AG04450 (cell line): ENCODE measurements at regions not wholly inside any gene's neighbourhood (a gene's known extent, or its start where the extent isn't known, plus 50 kb on each side); places are given as distances from the start of the nearest gene placed in this dataset.
"Not testable (repeated sequence)": the region's sequence is repeated elsewhere in the genome, so short reads cannot be mapped to it uniquely, and the experiment has no call there.

Experiments
- CTCF ChIA-PET: fragments of 300-600, 350-600 bp; formaldehyde crosslinking; extraction: SDS; loops from one replicate; lab custom pipeline; 2022; ENCODE audit warnings: antibody characterized with exemption, inconsistent platforms; lab: Charles Lee
- POLR2A ChIA-PET: fragments of 350-600 bp; formaldehyde crosslinking; extraction: SDS; loops from one replicate; lab custom pipeline; 2021; ENCODE audit warnings: antibody characterized with exemption, inconsistent platforms; lab: Yijun Ruan, JAX
- DNase-seq: peaks from one replicate; pipeline ENCODE4 v3.0.0-alpha.2; 2011; ENCODE audit warnings: low read depth, low spot score
- H3K27ac ChIP-seq: one replicate; pipeline ENCODE4 v1.5.1; 2012; ENCODE audit warnings: low read depth, low read length, control low read depth
- H3K27me3 ChIP-seq: one replicate; pipeline ENCODE4 v1.6.0; 2012; ENCODE audit warnings: low read length; ENCODE audit not compliant: control insufficient read depth, insufficient read depth
- H3K4me3 ChIP-seq: 2 replicates; pipeline ENCODE4 v1.5.1; 2011; ENCODE audit warnings: mild to moderate bottlenecking, low read depth, low read length, control low read depth
- H3K9me3 ChIP-seq: 2 replicates; pipeline ENCODE4 v1.5.1; 2012; ENCODE audit warnings: low read length; ENCODE audit not compliant: control insufficient read depth, insufficient read depth
- CTCF ChIP-seq: IDR thresholded peaks from 2 replicates; pipeline ENCODE4 v1.5.1; 2011; ENCODE audit warnings: low read depth, low read length, control low read depth, inconsistent platforms

- no peak for DNase-seq
- Histone ChIP-seq H3K4me3 (no peak overlapping the region), H3K27me3 (no peaks in the 10 kb centered on the region), H3K9me3 (no peaks in the 10 kb centered on the region), H3K27ac (no peak overlapping the region)
- ChIA-PET CTCF (no interaction called here), POLR2A (no interaction called here)
- TF ChIP-seq CTCF: no peak
These were observed 72.3 kb downstream of the SOX3 start for GRCh38 chrX:140432346-140433175.

- no peak for TF ChIP-seq CTCF
- Histone ChIP-seq H3K4me3 (no peak overlapping the region), H3K27me3 (no peaks in the 10 kb centered on the region), H3K27ac (no peak overlapping the region), H3K9me3 (no peaks in the 10 kb centered on the region)
- CTCF ChIA-PET: no interaction called here
- POLR2A ChIA-PET: no interaction called here
- no peak for DNase-seq
These were observed 73.3 kb downstream of the SOX3 start for GRCh38 chrX:140431521-140431920.

GRCh38 chrX:140425712-140426395 is 79.0 kb downstream of the SOX3 start:
- no peak for TF ChIP-seq CTCF
- H3K9me3 ChIP-seq: no peaks in the 10 kb centered on the region
- CTCF ChIA-PET: no interaction called here
- POLR2A ChIA-PET: no interaction called here
- no peak for DNase-seq
- H3K4me3 ChIP-seq: no peak overlapping the region
- no peak overlapping the region for H3K27ac ChIP-seq
- no peaks in the 10 kb centered on the region for H3K27me3 ChIP-seq

- DNase-seq: no peak
- ChIA-PET POLR2A (no interaction called here), CTCF (no interaction called here)
- no peak overlapping the region for H3K27ac ChIP-seq
- no peak for TF ChIP-seq CTCF
- no peak overlapping the region for H3K4me3 ChIP-seq
- H3K27me3 ChIP-seq: no peaks in the 10 kb centered on the region
- H3K9me3 ChIP-seq: no peaks in the 10 kb centered on the region
These were observed 82.4 kb downstream of the SOX3 start for GRCh38 chrX:140422501-140422900.

GRCh38 chrX:140402131-140402530 is 102.7 kb downstream of the SOX3 start:
- CTCF ChIA-PET, H3K9me3 ChIP-seq, H3K4me3 ChIP-seq, DNase-seq, H3K27me3 ChIP-seq, POLR2A ChIA-PET, H3K27ac ChIP-seq: not testable (repeated sequence)

GRCh38 chrX:140396326-140396725 is 108.5 kb downstream of the SOX3 start:
- DNase-seq, POLR2A ChIA-PET, H3K4me3 ChIP-seq, H3K27ac ChIP-seq, CTCF ChIA-PET, H3K9me3 ChIP-seq, H3K27me3 ChIP-seq: not testable (repeated sequence)
